H9 (cell line): ENCODE measurements at regions not wholly inside any gene's neighbourhood (a gene's known extent, or its start where the extent isn't known, plus 50 kb on each side); places are given as distances from the start of the nearest gene placed in this dataset.

Source experiments
- DNase-seq: peaks from one replicate; pipeline ENCODE4 v3.0.0-alpha.2; 2017
- H2AFZ ChIP-seq: one replicate; pipeline ENCODE4 v1.6.1; 2013; ENCODE audit warnings: mild to moderate bottlenecking, low read length, control low read depth, moderate library complexity
- H2AK5ac ChIP-seq: 2 replicates; pipeline ENCODE4 v1.6.1; 2013; ENCODE audit warnings: low read length, control low read depth, mixed read lengths; ENCODE audit not compliant: insufficient read length
- H2BK120ac ChIP-seq: one replicate; pipeline ENCODE4 v1.6.1; 2013; ENCODE audit warnings: low read depth, mild to moderate bottlenecking, low read length, control low read depth, inconsistent platforms; ENCODE audit not compliant: poor library complexity, severe bottlenecking
- H2BK12ac ChIP-seq: 2 replicates; pipeline ENCODE4 v1.6.1; 2013; ENCODE audit warnings: low read length, control low read depth, mixed read lengths, low read depth; ENCODE audit not compliant: insufficient read length
- H2BK15ac ChIP-seq: 2 replicates; pipeline ENCODE4 v1.6.1; 2013; ENCODE audit warnings: low read depth, low read length, control low read depth
- H2BK20ac ChIP-seq: one replicate; pipeline ENCODE4 v1.6.1; 2013; ENCODE audit warnings: low read depth, mild to moderate bottlenecking, low read length, control low read depth, inconsistent platforms; ENCODE audit not compliant: poor library complexity, severe bottlenecking
- H2BK5ac ChIP-seq: 2 replicates; pipeline ENCODE4 v1.6.1; 2013; ENCODE audit warnings: low read length, control low read depth, mixed read lengths; ENCODE audit not compliant: insufficient read length
- H3K14ac ChIP-seq: 2 replicates; pipeline ENCODE4 v1.6.1; 2013; ENCODE audit warnings: low read length, control low read depth; ENCODE audit not compliant: insufficient read depth
- H3K18ac ChIP-seq: 2 replicates; pipeline ENCODE4 v1.6.1; 2013; ENCODE audit warnings: low read depth, mild to moderate bottlenecking, mixed read lengths, low read length, control low read depth; ENCODE audit not compliant: insufficient read length
- H3K23ac ChIP-seq: 2 replicates; pipeline ENCODE4 v1.6.1; 2013; ENCODE audit warnings: low read length, control low read depth, mixed read lengths, low read depth; ENCODE audit not compliant: insufficient read length
- H3K23me2 ChIP-seq: 2 replicates; pipeline ENCODE4 v1.6.1; 2013; ENCODE audit warnings: low read depth, mild to moderate bottlenecking, mixed read lengths, low read length, control low read depth; ENCODE audit not compliant: insufficient read length, poor library complexity, severe bottlenecking
- H3K27ac ChIP-seq: 2 replicates; pipeline ENCODE4 v1.5.1; 2013; ENCODE audit warnings: low read length, control low read depth, mixed read lengths, low read depth; ENCODE audit not compliant: insufficient read length
- H3K27me3 ChIP-seq: 2 replicates; pipeline ENCODE4 v1.6.1; 2013; ENCODE audit warnings: low read length, control low read depth, inconsistent platforms; ENCODE audit not compliant: insufficient read depth
- H3K4ac ChIP-seq: 2 replicates; pipeline ENCODE4 v1.6.1; 2013; ENCODE audit warnings: low read depth, mild to moderate bottlenecking, control low read depth, inconsistent platforms, low read length, moderate library complexity
- H3K4me1 ChIP-seq: 2 replicates; pipeline ENCODE4 v1.6.1; 2013; ENCODE audit warnings: low read length, control low read depth, inconsistent platforms; ENCODE audit not compliant: insufficient read depth
- H3K4me2 ChIP-seq: 2 replicates; pipeline ENCODE4 v1.6.1; 2013; ENCODE audit warnings: low read length, control low read depth, mixed read lengths; ENCODE audit not compliant: insufficient read length, insufficient read depth
- H3K56ac ChIP-seq: 2 replicates; pipeline ENCODE4 v1.6.1; 2013; ENCODE audit warnings: low read depth, mild to moderate bottlenecking, mixed read lengths, low read length, control low read depth; ENCODE audit not compliant: insufficient read length
- H3K79me1 ChIP-seq: 2 replicates; pipeline ENCODE4 v1.6.1; 2013; ENCODE audit warnings: low read depth, mild to moderate bottlenecking, moderate library complexity, low read length, control low read depth, inconsistent platforms; ENCODE audit not compliant: insufficient read depth, poor library complexity, severe bottlenecking
- H3K79me2 ChIP-seq: 2 replicates; pipeline ENCODE4 v1.6.1; 2013; ENCODE audit warnings: low read length, control low read depth, inconsistent platforms; ENCODE audit not compliant: insufficient read depth
- H3K9ac ChIP-seq: 2 replicates; pipeline ENCODE4 v1.6.1; 2013; ENCODE audit warnings: low read length, control low read depth, mixed read lengths; ENCODE audit not compliant: insufficient read length; ENCODE audit errors: extremely low read depth
- H3K9me3 ChIP-seq: one replicate; pipeline ENCODE4 v1.6.1; 2013; ENCODE audit warnings: low read depth, low read length, inconsistent platforms; ENCODE audit not compliant: control insufficient read depth
- H3T11ph ChIP-seq: one replicate; pipeline ENCODE4 v1.6.1; 2013; ENCODE audit warnings: mild to moderate bottlenecking, low read length, control low read depth, inconsistent platforms
- H4K20me1 ChIP-seq: one replicate; pipeline ENCODE4 v1.6.1; 2013; ENCODE audit not compliant: control insufficient read depth, insufficient read length, insufficient read depth
- H4K5ac ChIP-seq: 2 replicates; pipeline ENCODE4 v1.6.1; 2013; ENCODE audit warnings: low read depth, mild to moderate bottlenecking, mixed read lengths, low read length, control low read depth; ENCODE audit not compliant: insufficient read length
- H4K8ac ChIP-seq: replicated peaks from 2 replicates; pipeline ENCODE4 v1.6.1; 2013; ENCODE audit warnings: low read length, control low read depth, mixed read lengths, low read depth; ENCODE audit not compliant: insufficient read length
- H4K91ac ChIP-seq: 2 replicates; pipeline ENCODE4 v1.6.1; 2013; ENCODE audit warnings: low read depth, mild to moderate bottlenecking, moderate library complexity, mixed read lengths, low read length, control low read depth; ENCODE audit not compliant: insufficient read length
- H3K27ac Mint-ChIP-seq, 3 experiments: 2 replicates in 2 of 3; 3 replicates in 1 of 3; pipeline ENCODE4 v1.8.0; 2020 to 2021; ENCODE audit warnings: mixed read lengths in 3 of 3, mild to moderate bottlenecking in 1 of 3, moderate library complexity in 1 of 3
- H3K27me3 Mint-ChIP-seq: 2 replicates; pipeline ENCODE4 v1.8.0; 2021; ENCODE audit warnings: low read depth, mild to moderate bottlenecking, moderate library complexity, mixed read lengths
- H3K36me3 Mint-ChIP-seq, 3 experiments: 2 replicates in 2 of 3; 3 replicates in 1 of 3; pipeline ENCODE4 v1.8.0; 2020 to 2021; ENCODE audit warnings: low read depth in 3 of 3, mixed read lengths in 3 of 3; ENCODE audit not compliant: insufficient read depth in 1 of 3
- H3K4me1 Mint-ChIP-seq, 2 experiments: 2 replicates each; pipeline ENCODE4 v1.8.0; 2020; ENCODE audit warnings: mixed read lengths in 2 of 2
- H3K4me3 Mint-ChIP-seq, 2 experiments: 2 replicates in 1 of 2; 3 replicates in 1 of 2; pipeline ENCODE4 v1.8.0; 2020 to 2021; ENCODE audit warnings: mild to moderate bottlenecking in 2 of 2, mixed read lengths in 2 of 2, moderate library complexity in 1 of 2
- H3K9me3 Mint-ChIP-seq, 2 experiments: 2 replicates in 1 of 2; 3 replicates in 1 of 2; pipeline ENCODE4 v1.8.0; 2020; ENCODE audit warnings: mild to moderate bottlenecking in 2 of 2, mixed read lengths in 2 of 2, moderate library complexity in 1 of 2
- WGBS: extraction: QIAGEN DNeasy Blood & Tissue Kit; methylation state at CpG from one replicate; pipeline ENCODE4 v1.1.7; 2013; ENCODE audit warnings: missing lambda C conversion rate, low lambda C conversion rate, mixed read lengths; ENCODE audit not compliant: insufficient read length; ENCODE audit errors: extremely low coverage; 5-methylcytosine and 5-hydroxymethylcytosine counted together
- TF ChIP-seq, protein P1 (sequence below): fragments of 200-600 bp; sonication (generic); conservative IDR thresholded peaks from 3 replicates; pipeline ENCODE4 v1.8.0; 2021; ENCODE audit warnings: antibody characterized with exemption, mild to moderate bottlenecking

DNA sequence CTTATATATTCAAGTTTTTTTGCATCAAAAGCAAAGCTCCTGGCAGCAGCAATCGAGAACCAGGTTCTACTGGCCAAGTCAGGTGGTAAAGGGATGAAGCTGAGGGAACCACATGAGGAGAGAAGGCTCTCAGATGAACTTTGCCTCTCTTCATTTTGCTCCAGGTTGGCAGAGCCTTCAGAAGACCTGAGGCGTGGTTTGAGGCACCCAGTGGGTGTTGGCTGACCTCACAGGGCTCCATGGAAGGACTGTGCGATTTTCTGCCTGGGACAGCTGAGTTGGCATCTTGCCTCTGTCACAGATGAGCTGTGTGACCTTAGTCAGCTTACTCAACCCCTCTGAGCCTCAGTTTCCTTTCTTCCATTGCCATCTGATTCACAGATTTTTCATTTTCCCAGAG lies 89.0 kb downstream of the INSIG2 start:
- H4K8ac ChIP-seq: no peak overlapping the region
- no peak overlapping the region for H3K4me3 Mint-ChIP-seq
- H4K5ac ChIP-seq: no peak overlapping the region
- no peak overlapping the region for H3K4ac ChIP-seq
- H2BK5ac ChIP-seq: no peak overlapping the region
- H2BK20ac ChIP-seq: no peak overlapping the region
- H3K36me3 Mint-ChIP-seq: no peaks in the 10 kb centered on the region; a peak in 1 of 7 replicates
- H3K9me3 Mint-ChIP-seq: no peaks in the 10 kb centered on the region
- H3K23ac ChIP-seq: no peak overlapping the region
- H3K9ac ChIP-seq: no peak overlapping the region
- TF ChIP-seq, protein P1, sequence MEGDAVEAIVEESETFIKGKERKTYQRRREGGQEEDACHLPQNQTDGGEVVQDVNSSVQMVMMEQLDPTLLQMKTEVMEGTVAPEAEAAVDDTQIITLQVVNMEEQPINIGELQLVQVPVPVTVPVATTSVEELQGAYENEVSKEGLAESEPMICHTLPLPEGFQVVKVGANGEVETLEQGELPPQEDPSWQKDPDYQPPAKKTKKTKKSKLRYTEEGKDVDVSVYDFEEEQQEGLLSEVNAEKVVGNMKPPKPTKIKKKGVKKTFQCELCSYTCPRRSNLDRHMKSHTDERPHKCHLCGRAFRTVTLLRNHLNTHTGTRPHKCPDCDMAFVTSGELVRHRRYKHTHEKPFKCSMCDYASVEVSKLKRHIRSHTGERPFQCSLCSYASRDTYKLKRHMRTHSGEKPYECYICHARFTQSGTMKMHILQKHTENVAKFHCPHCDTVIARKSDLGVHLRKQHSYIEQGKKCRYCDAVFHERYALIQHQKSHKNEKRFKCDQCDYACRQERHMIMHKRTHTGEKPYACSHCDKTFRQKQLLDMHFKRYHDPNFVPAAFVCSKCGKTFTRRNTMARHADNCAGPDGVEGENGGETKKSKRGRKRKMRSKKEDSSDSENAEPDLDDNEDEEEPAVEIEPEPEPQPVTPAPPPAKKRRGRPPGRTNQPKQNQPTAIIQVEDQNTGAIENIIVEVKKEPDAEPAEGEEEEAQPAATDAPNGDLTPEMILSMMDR: no peak
- no peaks in the 10 kb centered on the region for H3K4me1 ChIP-seq
- H3K4me1 Mint-ChIP-seq: peaks cover 0 to 6% of the 10 kb centered on the region in 2 experiments; a peak in 3 of 4 replicates
- H3K4me2 ChIP-seq: no peak overlapping the region
- no peaks in the 10 kb centered on the region for H4K20me1 ChIP-seq
- H3K14ac ChIP-seq: no peak overlapping the region
- H3K27me3 ChIP-seq: no peaks in the 10 kb centered on the region
- no peak overlapping the region for H2BK120ac ChIP-seq
- WGBS: no CpG with 5 or more reads among the region's 3 CpGs
- no peak overlapping the region for H4K91ac ChIP-seq
- no peak overlapping the region for H2BK12ac ChIP-seq
- no peak overlapping the region for H3K56ac ChIP-seq
- H3K18ac ChIP-seq: no peak overlapping the region
- H2AFZ ChIP-seq: no peak overlapping the region
- H3K79me2 ChIP-seq: no peaks in the 10 kb centered on the region
- H2BK15ac ChIP-seq: no peak overlapping the region
- no peak overlapping the region for H2AK5ac ChIP-seq
- no peaks in the 10 kb centered on the region for H3K23me2 ChIP-seq
- H3K27ac Mint-ChIP-seq: no peak overlapping the region
- H3K27me3 Mint-ChIP-seq: peaks cover 6% of the 10 kb centered on the region
- H3T11ph ChIP-seq: no peak overlapping the region
- no peak overlapping the region for H3K27ac ChIP-seq
- no peaks in the 10 kb centered on the region for H3K79me1 ChIP-seq
- DNase-seq: no peak
- no peaks in the 10 kb centered on the region for H3K9me3 ChIP-seq
